Esophagus muscularis mucosa (tissue), 4 donors: ENCODE measurements at regions not wholly inside any gene's neighbourhood (a gene's known extent, or its start where the extent isn't known, plus 50 kb on each side); places are given as distances from the start of the nearest gene placed in this dataset.

Source experiments
- DNase-seq: peaks from one replicate; pipeline ENCODE4 v3.0.0-alpha.2; 2017; ENCODE audit errors: extremely low spot score
- H3K27ac ChIP-seq, 4 donors: fragments of 200-600 bp; sonication (generic); replicated peaks in 1 of 4; 1 replicate in 3 of 4; 2 replicates in 1 of 4; pipeline ENCODE4 v1.5.1; 2016 to 2019; ENCODE audit warnings: mild to moderate bottlenecking in 1 of 4
- H3K27me3 ChIP-seq, 4 donors: fragments of 200-600 bp; sonication (generic); one replicate each; pipeline versions ENCODE4 v1.5.1 to v1.6.0; 2016 to 2019
- H3K36me3 ChIP-seq, 4 donors: fragments of 200-600 bp; sonication (generic); one replicate each; pipeline ENCODE4 v1.5.1; 2016 to 2019
- H3K4me1 ChIP-seq, 4 donors: fragments of 200-600 bp; sonication (generic); one replicate each; pipeline ENCODE4 v1.5.1; 2016 to 2019
- H3K4me3 ChIP-seq, 4 donors: fragments of 200-600 bp; sonication (generic); 1 replicate in 2 of 4; 2 replicates in 2 of 4; pipeline ENCODE4 v1.5.1; 2016 to 2019; ENCODE audit warnings: mild to moderate bottlenecking in 4 of 4, moderate library complexity in 1 of 4
- H3K9me3 ChIP-seq, 4 donors: fragments of 200-600 bp; sonication (generic); 1 replicate in 3 of 4; 2 replicates in 1 of 4; pipeline ENCODE4 v1.5.1; 2016 to 2019
- EP300 ChIP-seq: sonication (generic); formaldehyde crosslinking; IDR thresholded peaks from one replicate; pipeline ENCODE4 v1.6.1; 2017; ENCODE audit warnings: antibody characterized with exemption
- POLR2A ChIP-seq: fragments of 450-650 bp; IDR thresholded peaks from one replicate; pipeline ENCODE4 v1.6.1; 2017; ENCODE audit warnings: antibody characterized with exemption, moderate library complexity, mild to moderate bottlenecking, low read depth
- POLR2AphosphoS5 ChIP-seq, 2 donors: sonication (generic); formaldehyde crosslinking; IDR thresholded peaks; one replicate each; pipeline ENCODE4 v1.6.1; 2017; ENCODE audit warnings: antibody characterized with exemption in 2 of 2
- WGBS: methylation state at CpG from one replicate; pipeline ENCODE4 v1.1.5; 2018; 5-methylcytosine and 5-hydroxymethylcytosine counted together
- intact Hi-C: fragments of 100-400 bp; cut with DNase I; formaldehyde crosslinking; loops from one replicate; pipeline ENCODE4 v1.15.1; 2023
- TF ChIP-seq, protein P1 (sequence below), 3 experiments: fragments of 200-600 bp in 2 of 3; fragments of 450-650 bp in 1 of 3; sonication (generic) in 2 of 3; IDR thresholded peaks; one replicate each; pipeline ENCODE4 v1.5.1; 2017 to 2019; ENCODE audit warnings: antibody characterized with exemption in 3 of 3, mild to moderate bottlenecking in 2 of 3, moderate library complexity in 1 of 3

DNA sequence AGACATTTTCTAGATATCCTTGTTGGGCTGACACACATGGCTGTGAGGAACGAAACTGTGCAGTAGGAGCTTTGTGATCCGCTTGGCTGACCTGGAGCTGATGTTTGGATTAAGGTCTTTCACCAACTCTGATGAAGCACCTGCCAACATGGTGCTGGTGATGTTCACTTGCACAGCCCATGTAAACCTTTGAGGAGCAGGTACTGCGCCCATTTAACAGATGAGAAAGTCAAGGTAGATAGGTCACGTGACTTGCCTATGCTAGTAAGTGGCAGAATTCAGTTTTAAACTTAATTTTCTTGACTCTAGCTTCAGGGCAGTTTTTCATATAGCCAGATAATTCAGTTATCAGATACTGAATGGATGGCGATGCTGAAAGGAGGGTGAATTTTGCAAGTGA lies 351.9 kb downstream of the RPS24 start:
- no peaks in the 10 kb centered on the region for H3K36me3 ChIP-seq
- H3K4me1 ChIP-seq, result peaks cover 0 to 3% (median 0%) of the 10 kb centered on the region in 4 donors
- no peak overlapping the region for H3K4me3 ChIP-seq
- H3K27ac ChIP-seq, result no peak overlapping the region
- 95% methylated on average over 5 of the region's 5 CpGs for WGBS
- no peaks in the 10 kb centered on the region for H3K27me3 ChIP-seq
- intact Hi-C loops, result no loop called here
- no peaks in the 10 kb centered on the region for H3K9me3 ChIP-seq
- TF ChIP-seq POLR2A, result no peak
- no peak for TF ChIP-seq POLR2AphosphoS5 (IDR thresholded peaks at IDR 0.05)
- TF ChIP-seq EP300, result no peak
- TF ChIP-seq, protein P1, sequence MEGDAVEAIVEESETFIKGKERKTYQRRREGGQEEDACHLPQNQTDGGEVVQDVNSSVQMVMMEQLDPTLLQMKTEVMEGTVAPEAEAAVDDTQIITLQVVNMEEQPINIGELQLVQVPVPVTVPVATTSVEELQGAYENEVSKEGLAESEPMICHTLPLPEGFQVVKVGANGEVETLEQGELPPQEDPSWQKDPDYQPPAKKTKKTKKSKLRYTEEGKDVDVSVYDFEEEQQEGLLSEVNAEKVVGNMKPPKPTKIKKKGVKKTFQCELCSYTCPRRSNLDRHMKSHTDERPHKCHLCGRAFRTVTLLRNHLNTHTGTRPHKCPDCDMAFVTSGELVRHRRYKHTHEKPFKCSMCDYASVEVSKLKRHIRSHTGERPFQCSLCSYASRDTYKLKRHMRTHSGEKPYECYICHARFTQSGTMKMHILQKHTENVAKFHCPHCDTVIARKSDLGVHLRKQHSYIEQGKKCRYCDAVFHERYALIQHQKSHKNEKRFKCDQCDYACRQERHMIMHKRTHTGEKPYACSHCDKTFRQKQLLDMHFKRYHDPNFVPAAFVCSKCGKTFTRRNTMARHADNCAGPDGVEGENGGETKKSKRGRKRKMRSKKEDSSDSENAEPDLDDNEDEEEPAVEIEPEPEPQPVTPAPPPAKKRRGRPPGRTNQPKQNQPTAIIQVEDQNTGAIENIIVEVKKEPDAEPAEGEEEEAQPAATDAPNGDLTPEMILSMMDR (IDR thresholded peaks at IDR 0.05), result no peak
- no peak for DNase-seq

- TF ChIP-seq POLR2AphosphoS5 (IDR thresholded peaks at IDR 0.05), result no peak
- TF ChIP-seq POLR2A, result no peak
- TF ChIP-seq EP300, result no peak
- TF ChIP-seq, protein P1 (IDR thresholded peaks at IDR 0.05), result no peak
- H3K9me3 ChIP-seq, result no peaks in the 10 kb centered on the region
- intact Hi-C loops, result no loop called here
- no peaks in the 10 kb centered on the region for H3K36me3 ChIP-seq
- WGBS, result 88% methylated on average over 5 of the region's 5 CpGs
- no peak overlapping the region for H3K27ac ChIP-seq
- H3K27me3 ChIP-seq, result no peaks in the 10 kb centered on the region
- H3K4me3 ChIP-seq, result no peak overlapping the region
- DNase-seq, result no peak
- H3K4me1 ChIP-seq, result peaks cover 0 to 3% (median 0%) of the 10 kb centered on the region in 4 donors
Observed at GRCh38 chr10:78386509-78386908, 352.8 kb downstream of the RPS24 start.

- TF ChIP-seq EP300 (no peak), POLR2AphosphoS5 (IDR thresholded peaks at IDR 0.05) (no peak), POLR2A (no peak)
- TF ChIP-seq, protein P1 (IDR thresholded peaks at IDR 0.05), result no peak
- Histone ChIP-seq H3K9me3 (no peaks in the 10 kb centered on the region), H3K4me3 (no peak overlapping the region), H3K4me1 (peaks cover 0 to 3% (median 0%) of the 10 kb centered on the region in 4 donors), H3K36me3 (no peaks in the 10 kb centered on the region), H3K27me3 (no peaks in the 10 kb centered on the region), H3K27ac (no peak overlapping the region)
- no peak for DNase-seq
- intact Hi-C loops, result no loop called here
- 87% methylated on average over 8 of the region's 9 CpGs for WGBS
Observed at GRCh38 chr10:78388331-78389050, 354.8 kb downstream of the RPS24 start.

DNA sequence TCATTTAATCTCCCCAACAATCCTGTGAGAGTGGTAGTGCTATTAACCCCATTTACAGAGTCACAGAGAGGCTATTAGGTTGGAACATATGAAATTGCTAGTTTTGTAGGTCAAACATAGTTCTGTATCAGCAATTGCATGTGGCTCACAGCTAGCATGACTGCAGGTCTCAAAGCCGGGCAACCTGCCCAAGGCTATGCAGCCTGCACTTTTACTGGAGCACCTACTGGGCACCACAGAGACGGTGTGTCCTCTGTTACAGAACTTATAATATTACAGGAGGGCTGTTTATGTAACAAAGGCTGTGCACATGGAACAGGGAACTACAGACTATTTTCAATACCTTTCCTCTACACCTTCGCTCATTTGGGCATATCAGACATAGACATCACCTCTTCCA lies 355.8 kb downstream of the RPS24 start:
- Histone ChIP-seq H3K36me3 (no peaks in the 10 kb centered on the region), H3K27me3 (no peaks in the 10 kb centered on the region), H3K9me3 (no peaks in the 10 kb centered on the region), H3K4me1 (peaks cover 0 to 4% (median 1%) of the 10 kb centered on the region in 4 donors), H3K4me3 (no peak overlapping the region), H3K27ac (no peak overlapping the region)
- DNase-seq, result no peak
- TF ChIP-seq POLR2A (no peak), EP300 (no peak), POLR2AphosphoS5 (IDR thresholded peaks at IDR 0.05) (no peak)
- TF ChIP-seq, protein P1 (IDR thresholded peaks at IDR 0.05), result no peak
- intact Hi-C loops, result no loop called here
- WGBS, result 84% methylated on average over 3 of the region's 3 CpGs

- H3K27ac ChIP-seq, result no peak overlapping the region
- intact Hi-C loops, result no loop called here
- H3K9me3 ChIP-seq, result no peaks in the 10 kb centered on the region
- no peaks in the 10 kb centered on the region for H3K36me3 ChIP-seq
- TF ChIP-seq POLR2AphosphoS5 (IDR thresholded peaks at IDR 0.05), result no peak
- TF ChIP-seq EP300, result no peak
- TF ChIP-seq POLR2A, result no peak
- TF ChIP-seq, protein P1 (IDR thresholded peaks at IDR 0.05), result no peak
- DNase-seq, result no peak
- WGBS, result 94% methylated on average over 5 of the region's 6 CpGs
- H3K4me3 ChIP-seq, result no peak overlapping the region
- H3K27me3 ChIP-seq, result no peaks in the 10 kb centered on the region
- peaks cover 0 to 4% (median 1%) of the 10 kb centered on the region in 4 donors for H3K4me1 ChIP-seq
Observed at GRCh38 chr10:78390051-78390450, 356.4 kb downstream of the RPS24 start.
